DND-41 (cell line): ENCODE measurements at regions not wholly inside any gene's neighbourhood (a gene's known extent, or its start where the extent isn't known, plus 50 kb on each side); places are given as distances from the start of the nearest gene placed in this dataset.

Source experiments
- ATAC-seq: fragments of 200-7000 bp; cut with Tn5 transposase; 3 replicates; pipeline ENCODE4 v1.9.1; 2021; ENCODE audit warnings: low read depth; ENCODE audit not compliant: insufficient read depth
- DNase-seq: peaks from one replicate; pipeline ENCODE4 v3.0.0-alpha.2; 2020
- H2AFZ ChIP-seq: 2 replicates; pipeline ENCODE4 v1.6.0; 2012; ENCODE audit warnings: low read depth, low read length
- H3K27ac ChIP-seq: 2 replicates; pipeline ENCODE4 v1.5.1; 2012; ENCODE audit warnings: low read length, inconsistent platforms
- H3K27me3 ChIP-seq: fragments of 200-600 bp; sonication (generic); 2 replicates; pipeline ENCODE4 v1.6.0; 2012; ENCODE audit warnings: low read length, mild to moderate bottlenecking, inconsistent platforms; ENCODE audit not compliant: insufficient read depth, poor library complexity
- H3K36me3 ChIP-seq: 2 replicates; pipeline ENCODE4 v1.5.1; 2012; ENCODE audit warnings: low read length, inconsistent platforms; ENCODE audit not compliant: insufficient read depth
- H3K4me1 ChIP-seq: 2 replicates; pipeline ENCODE4 v1.5.1; 2012; ENCODE audit warnings: mild to moderate bottlenecking, low read length; ENCODE audit not compliant: insufficient read depth
- H3K4me2 ChIP-seq: 2 replicates; pipeline ENCODE4 v1.6.0; 2012; ENCODE audit warnings: mild to moderate bottlenecking, moderate library complexity, low read length, inconsistent platforms; ENCODE audit not compliant: insufficient read depth
- H3K4me3 ChIP-seq, 2 experiments: fragments of 200-600 bp in 1 of 2; shearing (Covaris generic) in 1 of 2; 2 replicates each; pipeline ENCODE4 v1.5.1; 2012 to 2016; ENCODE audit warnings: inconsistent platforms in 2 of 2, low read length in 2 of 2, mild to moderate bottlenecking in 2 of 2, low read depth in 1 of 2, moderate library complexity in 1 of 2
- H3K79me2 ChIP-seq: 2 replicates; pipeline ENCODE4 v1.6.0; 2012; ENCODE audit warnings: low read length, inconsistent platforms; ENCODE audit not compliant: insufficient read depth
- H3K9ac ChIP-seq: 2 replicates; pipeline ENCODE4 v1.6.0; 2012; ENCODE audit warnings: low read depth, mild to moderate bottlenecking, inconsistent platforms, low read length, moderate library complexity
- H3K9me3 ChIP-seq: 2 replicates; pipeline ENCODE4 v1.5.1; 2012; ENCODE audit warnings: low read length, moderate library complexity, mild to moderate bottlenecking, inconsistent platforms; ENCODE audit not compliant: insufficient read depth, severe bottlenecking
- H4K20me1 ChIP-seq: 2 replicates; pipeline ENCODE4 v1.6.0; 2012; ENCODE audit warnings: low read length; ENCODE audit not compliant: insufficient read depth
- EZH2 ChIP-seq: IDR thresholded peaks from 3 replicates; pipeline ENCODE4 v1.6.1; 2012; ENCODE audit warnings: borderline replicate concordance, low read depth, mild to moderate bottlenecking, moderate library complexity, low read length, inconsistent platforms; ENCODE audit not compliant: severe bottlenecking
- TF ChIP-seq, protein P1 (sequence below): IDR thresholded peaks from 2 replicates; pipeline ENCODE4 v1.5.1; 2012; ENCODE audit warnings: borderline replicate concordance, low read length, moderate library complexity, mild to moderate bottlenecking; ENCODE audit not compliant: poor library complexity, severe bottlenecking; ENCODE audit errors: extremely low read depth

- DNase-seq, result no peak
- H3K4me1 ChIP-seq, result no peaks in the 10 kb centered on the region
Observed at GRCh38 chr6:47162231-47162630, 120.1 kb upstream of the ADGRF1 start.

DNA sequence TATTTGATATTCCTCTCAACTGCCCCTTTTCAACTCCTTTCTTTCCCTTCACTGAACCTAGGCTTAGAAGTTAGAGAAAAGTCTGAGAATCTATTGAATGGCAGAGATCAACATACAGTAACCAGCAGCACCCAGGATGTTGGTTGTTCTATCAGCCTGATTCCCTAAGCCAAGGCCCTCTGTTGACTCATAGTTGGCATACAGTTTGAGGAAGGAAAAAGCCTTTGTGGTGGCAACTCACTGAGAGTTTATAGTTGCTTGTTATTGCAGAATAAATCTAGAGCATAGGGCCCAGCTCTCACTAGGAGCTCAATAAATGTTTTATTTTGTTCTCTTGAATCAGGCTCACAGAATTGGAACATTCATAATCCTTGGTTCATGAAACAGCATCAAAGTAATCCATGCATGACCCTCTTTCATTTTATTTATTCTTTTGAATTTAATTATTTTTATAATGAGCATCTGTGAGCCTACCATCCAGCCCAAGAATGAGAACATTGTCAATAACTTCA, 119.1 kb upstream of the ADGRF1 start:
- no peaks in the 10 kb centered on the region for H3K27me3 ChIP-seq
- no peak overlapping the region for H3K27ac ChIP-seq
- no peaks in the 10 kb centered on the region for H3K79me2 ChIP-seq
- no peaks in the 10 kb centered on the region for H4K20me1 ChIP-seq
- no peaks in the 10 kb centered on the region for H3K4me1 ChIP-seq
- no peak for ATAC-seq
- no peak for DNase-seq
- H3K9me3 ChIP-seq, result no peaks in the 10 kb centered on the region
- H3K36me3 ChIP-seq, result no peaks in the 10 kb centered on the region
- no peak overlapping the region for H3K4me2 ChIP-seq
- TF ChIP-seq, protein P1, sequence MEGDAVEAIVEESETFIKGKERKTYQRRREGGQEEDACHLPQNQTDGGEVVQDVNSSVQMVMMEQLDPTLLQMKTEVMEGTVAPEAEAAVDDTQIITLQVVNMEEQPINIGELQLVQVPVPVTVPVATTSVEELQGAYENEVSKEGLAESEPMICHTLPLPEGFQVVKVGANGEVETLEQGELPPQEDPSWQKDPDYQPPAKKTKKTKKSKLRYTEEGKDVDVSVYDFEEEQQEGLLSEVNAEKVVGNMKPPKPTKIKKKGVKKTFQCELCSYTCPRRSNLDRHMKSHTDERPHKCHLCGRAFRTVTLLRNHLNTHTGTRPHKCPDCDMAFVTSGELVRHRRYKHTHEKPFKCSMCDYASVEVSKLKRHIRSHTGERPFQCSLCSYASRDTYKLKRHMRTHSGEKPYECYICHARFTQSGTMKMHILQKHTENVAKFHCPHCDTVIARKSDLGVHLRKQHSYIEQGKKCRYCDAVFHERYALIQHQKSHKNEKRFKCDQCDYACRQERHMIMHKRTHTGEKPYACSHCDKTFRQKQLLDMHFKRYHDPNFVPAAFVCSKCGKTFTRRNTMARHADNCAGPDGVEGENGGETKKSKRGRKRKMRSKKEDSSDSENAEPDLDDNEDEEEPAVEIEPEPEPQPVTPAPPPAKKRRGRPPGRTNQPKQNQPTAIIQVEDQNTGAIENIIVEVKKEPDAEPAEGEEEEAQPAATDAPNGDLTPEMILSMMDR, result no peak
- TF ChIP-seq EZH2, result no peak
- no peak overlapping the region for H2AFZ ChIP-seq
- no peak overlapping the region for H3K4me3 ChIP-seq
- H3K9ac ChIP-seq, result no peak overlapping the region

More at GRCh38 chr6:47162231-47162630, 120.1 kb upstream of the ADGRF1 start:
- no peak for ATAC-seq
- Histone ChIP-seq H3K9me3 (no peaks in the 10 kb centered on the region), H3K4me3 (no peak overlapping the region), H3K4me2 (no peak overlapping the region), H3K9ac (no peak overlapping the region), H3K79me2 (no peaks in the 10 kb centered on the region), H4K20me1 (no peaks in the 10 kb centered on the region), H3K27me3 (no peaks in the 10 kb centered on the region), H2AFZ (no peak overlapping the region), H3K27ac (no peak overlapping the region), H3K36me3 (no peaks in the 10 kb centered on the region)
- TF ChIP-seq, protein P1, result no peak
- TF ChIP-seq EZH2, result no peak

DNA sequence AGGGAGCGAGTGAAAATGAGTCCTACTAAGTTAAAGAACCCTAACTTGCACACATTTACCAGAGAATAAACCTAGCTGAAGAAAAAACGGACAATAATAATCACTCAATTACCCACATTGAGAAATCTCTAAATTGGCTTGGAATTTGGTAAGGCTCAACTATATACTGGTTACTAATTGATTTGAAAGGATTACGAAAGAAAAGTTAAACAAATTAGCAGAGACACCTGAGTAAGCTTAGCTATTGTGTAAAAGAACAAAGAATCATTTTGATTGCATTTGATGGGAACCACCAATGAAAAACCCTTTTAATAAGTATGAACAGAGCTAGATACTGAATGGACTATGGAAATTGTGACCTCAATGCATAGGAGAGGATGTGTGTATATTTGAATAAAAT, 118.6 kb upstream of the ADGRF1 start:
- H3K4me2 ChIP-seq, result no peak overlapping the region
- H3K4me3 ChIP-seq, result no peak overlapping the region

More for the DNA sequence above, 118.6 kb upstream of the ADGRF1 start:
- no peaks in the 10 kb centered on the region for H4K20me1 ChIP-seq
- TF ChIP-seq, protein P1, result no peak
- TF ChIP-seq EZH2, result no peak
- DNase-seq (no peak), ATAC-seq (no peak)
- no peaks in the 10 kb centered on the region for H3K79me2 ChIP-seq
- H3K36me3 ChIP-seq, result no peaks in the 10 kb centered on the region
- no peak overlapping the region for H3K27ac ChIP-seq
- H3K9ac ChIP-seq, result no peak overlapping the region
- no peaks in the 10 kb centered on the region for H3K27me3 ChIP-seq
- H3K9me3 ChIP-seq, result no peaks in the 10 kb centered on the region
- H3K4me1 ChIP-seq, result no peaks in the 10 kb centered on the region
- no peak overlapping the region for H2AFZ ChIP-seq
